MCF 10A (cell line): ENCODE measurements at regions not wholly inside any gene's neighbourhood (a gene's known extent, or its start where the extent isn't known, plus 50 kb on each side); places are given as distances from the start of the nearest gene placed in this dataset.

Source experiments
- BruUV-seq: library from RNA; stranded (reverse); fragments of 400-500 nt; replicated peaks from 2 replicates; lab custom pipeline; 2021; lab: Mats Ljungman, UMichigan
- CTCF ChIA-PET: fragments of 300-600 bp; sonication (Branson Sonifier 250); formaldehyde crosslinking; extraction: SDS; loops from one replicate; lab custom pipeline; 2021; ENCODE audit warnings: antibody characterized with exemption, inconsistent platforms; lab: Yijun Ruan, JAX
- POLR2A ChIA-PET: fragments of 300-600, 350-650 bp; sonication (Branson Sonifier 250); formaldehyde crosslinking; extraction: SDS; loops from one replicate; lab custom pipeline; 2020; ENCODE audit warnings: antibody characterized with exemption, inconsistent platforms; lab: Yijun Ruan, JAX
- DNase-seq: peaks from one replicate; pipeline ENCODE4 v3.0.0-alpha.2; 2018; ENCODE audit not compliant: unreplicated experiment
- H3K27ac Mint-ChIP-seq: one replicate; pipeline ENCODE4 v1.8.0; 2022; ENCODE audit warnings: mild to moderate bottlenecking, low read depth, mixed read lengths; ENCODE audit not compliant: unreplicated experiment
- H3K27me3 Mint-ChIP-seq: one replicate; pipeline ENCODE4 v1.8.0; 2022; ENCODE audit warnings: mixed read lengths; ENCODE audit not compliant: insufficient read depth, unreplicated experiment
- H3K36me3 Mint-ChIP-seq: one replicate; pipeline ENCODE4 v1.8.0; 2022; ENCODE audit warnings: mild to moderate bottlenecking, moderate library complexity, mixed read lengths; ENCODE audit not compliant: insufficient read depth, unreplicated experiment
- H3K4me1 Mint-ChIP-seq: one replicate; pipeline ENCODE4 v1.8.0; 2022; ENCODE audit warnings: mixed read lengths; ENCODE audit not compliant: insufficient read depth, unreplicated experiment
- H3K4me3 Mint-ChIP-seq: one replicate; pipeline ENCODE4 v1.8.0; 2022; ENCODE audit warnings: mild to moderate bottlenecking, moderate library complexity, mixed read lengths; ENCODE audit not compliant: unreplicated experiment
- H3K9me3 Mint-ChIP-seq: one replicate; pipeline ENCODE4 v1.8.0; 2022; ENCODE audit warnings: mixed read lengths; ENCODE audit not compliant: unreplicated experiment
- CTCF ChIP-seq: fragments of 200-600 bp; IDR thresholded peaks from one replicate; pipeline ENCODE4 v1.8.0; 2022; ENCODE audit warnings: antibody characterized with exemption, mild to moderate bottlenecking; ENCODE audit not compliant: unreplicated experiment
- intact Hi-C: fragments of 100-400 bp; cut with micrococcal nuclease; formaldehyde crosslinking; loops from 2 replicates; pipeline ENCODE4 v1.14.1; 2022

DNA sequence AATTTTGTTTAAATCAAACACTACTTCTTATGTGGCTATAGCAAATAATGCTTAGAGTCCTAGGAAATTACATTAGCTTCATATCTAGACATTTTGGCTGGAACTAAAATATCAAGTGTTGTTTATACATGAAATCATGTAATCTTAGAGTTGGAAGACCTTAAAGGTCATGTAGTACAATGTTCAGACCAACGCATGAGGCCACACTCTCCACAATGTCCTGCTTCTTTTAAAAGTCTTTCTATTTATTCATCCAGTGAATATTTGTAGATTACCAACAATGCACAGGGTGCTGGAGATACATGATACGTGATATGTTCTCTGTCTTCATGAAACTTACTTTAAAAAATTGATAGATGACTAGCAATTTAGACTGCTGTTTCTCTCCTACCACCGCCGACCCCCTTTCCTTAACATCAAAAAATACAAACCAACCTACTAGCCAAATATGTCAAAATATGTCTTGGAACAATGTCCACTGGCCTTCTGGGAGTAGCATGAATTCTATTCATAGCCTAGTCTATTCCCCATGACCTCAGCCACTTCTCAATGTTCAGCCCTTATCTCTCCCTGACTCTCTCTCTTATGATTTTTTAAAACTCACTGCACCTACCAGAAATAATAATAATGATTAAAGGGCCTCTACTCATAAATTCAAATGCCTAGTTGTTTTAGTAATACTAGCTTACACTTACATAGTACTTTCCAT is 59.5 kb upstream of the CAV2 start:
- POLR2A ChIA-PET = interaction anchor here (0.7 to 4.7 kb wide), 5 partner anchors 14 to 111 kb away, joined by 3 to 40 read pairs (median 10); partner anchors contain the start of genes CAV1 and CAV2
- intact Hi-C loops = loop anchor here (2.0 to 5.0 kb wide), 3 partner anchors 85 to 181 kb away; partner anchors contain the start of gene CAV1
- CTCF ChIA-PET = interaction anchor here (0.5 to 2.5 kb wide), 6 partner anchors 13 to 152 kb away, joined by 3 to 16 read pairs (median 3); no protein-coding TSS in a partner anchor
- Mint-ChIP-seq H3K36me3 (peaks cover 6% of the 10 kb centered on the region), H3K27ac (no peak overlapping the region), H3K27me3 (no peaks in the 10 kb centered on the region), H3K9me3 (peaks cover 8% of the 10 kb centered on the region), H3K4me1 (peaks cover 23% of the 10 kb centered on the region), H3K4me3 (no peak overlapping the region)
- no peak for TF ChIP-seq CTCF
- no peak for DNase-seq
- no TSS peak for BruUV-seq

DNA sequence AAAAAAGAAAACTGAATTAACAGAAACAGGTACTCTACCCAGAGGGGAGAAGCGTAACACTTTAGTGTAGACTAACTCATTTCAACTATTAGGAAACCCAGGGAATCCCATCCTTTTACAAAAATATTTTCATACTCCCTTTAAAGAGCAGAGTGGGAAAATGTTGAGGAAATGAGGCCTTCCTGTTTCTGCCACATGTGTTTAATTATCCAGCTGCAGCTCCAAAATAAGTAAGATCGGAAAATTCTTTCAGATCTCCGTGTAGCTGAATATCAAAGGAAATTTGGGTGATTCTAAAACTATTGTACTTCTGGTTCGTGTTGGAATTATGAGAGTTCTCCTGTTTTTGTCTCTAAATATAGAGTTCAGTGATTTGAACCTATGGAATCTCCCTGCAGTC is 58.0 kb upstream of the CAV2 start:
- POLR2A ChIA-PET = interaction anchor here (1.0 to 4.7 kb wide), 8 partner anchors 9 to 170 kb away, joined by 3 to 40 read pairs (median 14); partner anchors contain the start of genes CAV1 and CAV2
- DNase-seq = no peak
- intact Hi-C loops = no loop called here
- CTCF ChIA-PET = interaction anchor here (0.8 to 2.5 kb wide), 5 partner anchors 11 to 232 kb away, joined by 3 to 16 read pairs (median 4); no protein-coding TSS in a partner anchor
- H3K4me3 Mint-ChIP-seq = no peak overlapping the region
- H3K27me3 Mint-ChIP-seq = no peaks in the 10 kb centered on the region
- H3K27ac Mint-ChIP-seq = peak overlapping the region; percentile 93
- TF ChIP-seq CTCF = no peak
- peaks cover 8% of the 10 kb centered on the region for H3K9me3 Mint-ChIP-seq
- peaks cover 3% of the 10 kb centered on the region for H3K36me3 Mint-ChIP-seq
- peaks cover 28% of the 10 kb centered on the region for H3K4me1 Mint-ChIP-seq
- no TSS peak for BruUV-seq

- Mint-ChIP-seq H3K27ac (peak overlapping the region; percentile 93), H3K4me3 (peak overlapping the region; percentile 6), H3K36me3 (no peaks in the 10 kb centered on the region), H3K4me1 (peaks cover 38% of the 10 kb centered on the region), H3K9me3 (peaks cover 8% of the 10 kb centered on the region), H3K27me3 (no peaks in the 10 kb centered on the region)
- ChIA-PET CTCF (interaction anchor here (1.3 to 2.9 kb wide), 2 partner anchors 83 to 184 kb away, joined by 3 to 13 read pairs; no protein-coding TSS in a partner anchor), POLR2A (interaction anchor here (0.7 to 4.7 kb wide), 29 partner anchors 8 to 1340 kb away, joined by 3 to 40 read pairs (median 4); partner anchors contain the start of genes CAV1 and CAV2)
- intact Hi-C loops = loop anchor here (1.0 kb wide), 3 partner anchors 81 to 126 kb away; no protein-coding TSS in a partner anchor
- peak; percentile 93 for DNase-seq
- no peak for TF ChIP-seq CTCF
- no TSS peak for BruUV-seq
Measured at GRCh38 chr7:116443101-116443523, 56.4 kb upstream of the CAV2 start.

DNA sequence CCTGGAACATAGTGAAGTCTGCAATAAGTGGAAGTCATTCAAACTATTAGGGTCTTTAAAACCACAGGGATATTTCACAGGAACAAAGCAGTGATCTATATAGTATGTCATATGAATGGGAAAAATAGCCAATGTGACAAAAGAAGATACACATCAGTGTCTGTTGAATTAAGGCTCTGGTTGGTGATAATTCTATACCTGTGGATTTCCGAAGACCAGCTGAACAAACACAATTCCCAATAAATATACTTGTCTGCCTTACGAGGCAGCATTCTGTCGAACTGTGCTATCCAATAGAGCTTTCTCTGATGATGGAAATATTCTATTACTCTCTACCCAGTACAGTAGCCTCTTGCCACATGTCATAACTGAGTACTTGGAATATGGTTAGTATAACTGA is 55.9 kb upstream of the CAV2 start:
- ChIA-PET CTCF (interaction anchor here (1.0 to 2.9 kb wide), 3 partner anchors 67 to 184 kb away, joined by 3 to 13 read pairs (median 3); no protein-coding TSS in a partner anchor), POLR2A (interaction anchor here (0.8 to 4.7 kb wide), 21 partner anchors 8 to 184 kb away, joined by 3 to 40 read pairs (median 5); partner anchors contain the start of genes CAV1 and CAV2)
- Mint-ChIP-seq H3K4me1 (peaks cover 41% of the 10 kb centered on the region), H3K27me3 (no peaks in the 10 kb centered on the region), H3K27ac (peak overlapping the region; percentile 93), H3K4me3 (no peak overlapping the region), H3K9me3 (peaks cover 8% of the 10 kb centered on the region), H3K36me3 (no peaks in the 10 kb centered on the region)
- DNase-seq = no peak
- TF ChIP-seq CTCF = no peak
- intact Hi-C loops = loop anchor here (1.0 kb wide), 3 partner anchors 81 to 126 kb away; no protein-coding TSS in a partner anchor
- BruUV-seq = TSS peak; percentile 47
